ENCODE measurements at regions not wholly inside any gene's neighbourhood (a gene's known extent, or its start where the extent isn't known, plus 50 kb on each side); places are given as distances from the start of the nearest gene placed in this dataset.

DNA sequence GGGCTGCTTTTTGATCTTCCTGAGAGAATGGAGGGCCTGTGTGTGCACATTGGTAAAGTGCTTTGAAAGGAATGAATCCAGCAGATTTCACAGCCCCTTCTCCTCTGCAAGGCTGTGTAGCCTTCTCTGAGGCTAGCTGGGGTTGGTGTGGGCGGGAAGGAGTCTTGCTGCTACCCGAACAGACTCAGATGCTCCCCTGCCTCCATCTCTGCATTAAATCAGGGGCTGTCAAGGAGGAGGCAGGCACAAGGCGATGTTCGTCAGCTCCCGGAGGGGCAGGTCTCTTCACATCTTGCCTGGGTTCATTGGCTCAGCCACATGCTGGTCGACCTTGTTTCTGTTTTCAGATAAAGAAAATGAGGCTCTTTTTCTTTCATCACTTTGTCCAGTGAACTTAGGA is 291.5 kb upstream of the SULF2 start:
- TF ChIP-seq, protein P1, sequence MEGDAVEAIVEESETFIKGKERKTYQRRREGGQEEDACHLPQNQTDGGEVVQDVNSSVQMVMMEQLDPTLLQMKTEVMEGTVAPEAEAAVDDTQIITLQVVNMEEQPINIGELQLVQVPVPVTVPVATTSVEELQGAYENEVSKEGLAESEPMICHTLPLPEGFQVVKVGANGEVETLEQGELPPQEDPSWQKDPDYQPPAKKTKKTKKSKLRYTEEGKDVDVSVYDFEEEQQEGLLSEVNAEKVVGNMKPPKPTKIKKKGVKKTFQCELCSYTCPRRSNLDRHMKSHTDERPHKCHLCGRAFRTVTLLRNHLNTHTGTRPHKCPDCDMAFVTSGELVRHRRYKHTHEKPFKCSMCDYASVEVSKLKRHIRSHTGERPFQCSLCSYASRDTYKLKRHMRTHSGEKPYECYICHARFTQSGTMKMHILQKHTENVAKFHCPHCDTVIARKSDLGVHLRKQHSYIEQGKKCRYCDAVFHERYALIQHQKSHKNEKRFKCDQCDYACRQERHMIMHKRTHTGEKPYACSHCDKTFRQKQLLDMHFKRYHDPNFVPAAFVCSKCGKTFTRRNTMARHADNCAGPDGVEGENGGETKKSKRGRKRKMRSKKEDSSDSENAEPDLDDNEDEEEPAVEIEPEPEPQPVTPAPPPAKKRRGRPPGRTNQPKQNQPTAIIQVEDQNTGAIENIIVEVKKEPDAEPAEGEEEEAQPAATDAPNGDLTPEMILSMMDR (IDR thresholded peaks at IDR 0.05) = no peak
- TF ChIP-seq POLR2A (IDR thresholded peaks at IDR 0.05) = no peak

Measured in body of pancreas (tissue), 4 donors.